ENCODE measurements at regions not wholly inside any gene's neighbourhood (a gene's known extent, or its start where the extent isn't known, plus 50 kb on each side); places are given as distances from the start of the nearest gene placed in this dataset.

- no peak for DNase-seq (ENCODE audit: low read depth in 2 of 2)
Observed at GRCh38 chr14:94717808-94718207, 52.1 kb downstream of the GSC start.

- DNase-seq (ENCODE audit: low read depth in 2 of 2): no peak
Observed at GRCh38 chr14:94716976-94717375, 52.9 kb downstream of the GSC start.

GRCh38 chr14:94713115-94713514 is 56.8 kb downstream of the GSC start:
- DNase-seq (ENCODE audit: low read depth in 2 of 2): no peak

- no peak for DNase-seq (ENCODE audit: low read depth in 2 of 2)
Observed at GRCh38 chr14:94710731-94711130, 59.2 kb downstream of the GSC start.

GRCh38 chr14:94707494-94707893 is 62.4 kb downstream of the GSC start:
- no peak for DNase-seq (ENCODE audit: low read depth in 2 of 2)

- no peak for DNase-seq (ENCODE audit: low read depth in 2 of 2)
Observed at GRCh38 chr14:94706133-94706532, 63.8 kb downstream of the GSC start.

- no peak for DNase-seq (ENCODE audit: low read depth in 2 of 2)
Observed at GRCh38 chr14:94702629-94703028, 67.3 kb downstream of the GSC start.

GRCh38 chr14:94701861-94702370 is 68.0 kb downstream of the GSC start:
- DNase-seq (ENCODE audit: low read depth in 2 of 2): no peak

GRCh38 chr14:94700336-94700735 is 69.6 kb downstream of the GSC start:
- DNase-seq (ENCODE audit: low read depth in 2 of 2): no peak

GRCh38 chr14:94699831-94700230 is 70.1 kb downstream of the GSC start:
- DNase-seq (ENCODE audit: low read depth in 2 of 2): no peak

- DNase-seq (ENCODE audit: low read depth in 2 of 2): no peak
Observed at GRCh38 chr14:94697773-94698556, 71.9 kb downstream of the GSC start.

GRCh38 chr14:94696518-94696917 is 73.4 kb downstream of the GSC start:
- DNase-seq (ENCODE audit: low read depth in 2 of 2): no peak

GRCh38 chr14:94695231-94695630 is 74.7 kb downstream of the GSC start:
- no peak for DNase-seq (ENCODE audit: low read depth in 2 of 2)

GRCh38 chr14:94691660-94692034 is 78.3 kb downstream of the GSC start:
- no peak for DNase-seq (ENCODE audit: low read depth in 2 of 2)

- no peak for DNase-seq (ENCODE audit: low read depth in 2 of 2)
Observed at GRCh38 chr14:94690896-94691659, 78.8 kb downstream of the GSC start.

- no peak for DNase-seq (ENCODE audit: low read depth in 2 of 2)
Observed at GRCh38 chr14:94690486-94690885, 78.3 kb downstream of the SERPINA3 start.

- no peak for DNase-seq (ENCODE audit: low read depth in 2 of 2)
Observed at GRCh38 chr14:94689985-94690400, 77.8 kb downstream of the SERPINA3 start.

- DNase-seq (ENCODE audit: low read depth in 2 of 2): peak; percentile 1 to 14
Observed at GRCh38 chr14:94689218-94689984, 77.2 kb downstream of the SERPINA3 start.

- no peak for DNase-seq (ENCODE audit: low read depth in 2 of 2)
Observed at GRCh38 chr14:94686511-94687160, 74.4 kb downstream of the SERPINA3 start.

- no peak for DNase-seq (ENCODE audit: low read depth in 2 of 2)
Observed at GRCh38 chr14:94685681-94686485, 73.7 kb downstream of the SERPINA3 start.

GRCh38 chr14:94685166-94685581 is 73.0 kb downstream of the SERPINA3 start:
- DNase-seq (ENCODE audit: low read depth in 2 of 2): no peak

Data from stimulated activated CD8-positive, alpha-beta memory T cell treated with anti-CD3 and anti-CD28 coated beads, Interleukin-2, amount 100 ng/mL, for 1 hour (primary cell).